ENCODE measurements at regions not wholly inside any gene's neighbourhood (a gene's known extent, or its start where the extent isn't known, plus 50 kb on each side); places are given as distances from the start of the nearest gene placed in this dataset.
A peak's percentile ranks its signal among the peaks of the same experiment; 100 is the strongest.

DNA sequence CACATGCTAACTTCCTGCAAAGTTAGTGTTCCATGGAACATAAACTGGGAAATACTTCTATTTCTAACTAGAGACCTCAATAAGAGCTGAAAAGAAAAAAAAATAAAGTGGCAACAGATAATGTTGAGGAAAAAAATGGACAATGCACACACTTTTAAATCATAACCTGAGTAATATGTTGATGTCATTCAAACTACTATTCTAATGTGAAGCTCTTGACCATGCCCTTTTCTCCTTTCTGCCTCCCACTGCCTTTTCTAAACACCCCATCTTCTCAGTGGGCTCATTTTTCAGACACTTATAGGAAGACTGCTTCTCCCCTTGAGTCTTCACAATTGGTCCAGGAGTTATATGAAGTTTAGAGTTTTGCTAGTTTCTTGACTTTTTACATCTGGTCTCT, 280.9 kb upstream of the NT5C1B start:
- ATAC-seq (no peak), DNase-seq (no peak)
- intact Hi-C loops (cut with DNase I) = no loop called here
- no peaks in the 10 kb centered on the region for H3K27me3 ChIP-seq
- no peaks in the 10 kb centered on the region for H3K4me1 ChIP-seq
- TF ChIP-seq, protein P1, sequence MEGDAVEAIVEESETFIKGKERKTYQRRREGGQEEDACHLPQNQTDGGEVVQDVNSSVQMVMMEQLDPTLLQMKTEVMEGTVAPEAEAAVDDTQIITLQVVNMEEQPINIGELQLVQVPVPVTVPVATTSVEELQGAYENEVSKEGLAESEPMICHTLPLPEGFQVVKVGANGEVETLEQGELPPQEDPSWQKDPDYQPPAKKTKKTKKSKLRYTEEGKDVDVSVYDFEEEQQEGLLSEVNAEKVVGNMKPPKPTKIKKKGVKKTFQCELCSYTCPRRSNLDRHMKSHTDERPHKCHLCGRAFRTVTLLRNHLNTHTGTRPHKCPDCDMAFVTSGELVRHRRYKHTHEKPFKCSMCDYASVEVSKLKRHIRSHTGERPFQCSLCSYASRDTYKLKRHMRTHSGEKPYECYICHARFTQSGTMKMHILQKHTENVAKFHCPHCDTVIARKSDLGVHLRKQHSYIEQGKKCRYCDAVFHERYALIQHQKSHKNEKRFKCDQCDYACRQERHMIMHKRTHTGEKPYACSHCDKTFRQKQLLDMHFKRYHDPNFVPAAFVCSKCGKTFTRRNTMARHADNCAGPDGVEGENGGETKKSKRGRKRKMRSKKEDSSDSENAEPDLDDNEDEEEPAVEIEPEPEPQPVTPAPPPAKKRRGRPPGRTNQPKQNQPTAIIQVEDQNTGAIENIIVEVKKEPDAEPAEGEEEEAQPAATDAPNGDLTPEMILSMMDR (IDR thresholded peaks at IDR 0.05) = no peak
- TF ChIP-seq POLR2A (IDR thresholded peaks at IDR 0.05) = no peak
- H3K27ac ChIP-seq = no peak overlapping the region
- H3K36me3 ChIP-seq = no peaks in the 10 kb centered on the region
- H3K9me3 ChIP-seq = no peaks in the 10 kb centered on the region
- no peak overlapping the region for H3K4me3 ChIP-seq

DNA sequence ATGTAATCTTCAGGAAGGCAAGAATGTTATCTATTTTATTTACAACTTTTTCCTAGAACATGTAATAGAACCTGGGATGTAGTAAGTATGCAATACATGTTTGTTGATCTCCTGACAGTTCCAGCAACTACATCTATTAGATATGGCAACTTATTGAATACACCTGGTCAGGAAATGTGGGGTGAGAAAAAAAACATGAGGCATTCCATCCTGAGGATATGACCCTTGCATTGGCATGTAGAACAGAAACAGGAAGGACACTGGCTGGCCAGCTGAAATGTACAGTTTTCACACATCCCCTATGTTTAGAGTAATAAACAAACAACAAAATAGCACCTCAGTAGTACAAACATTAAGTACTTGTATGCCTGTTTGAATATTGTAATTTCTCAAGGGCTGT, 272.6 kb upstream of the NT5C1B start:
- Histone ChIP-seq H3K4me1 (no peaks in the 10 kb centered on the region), H3K36me3 (no peaks in the 10 kb centered on the region), H3K27ac (no peak overlapping the region), H3K4me3 (no peak overlapping the region), H3K27me3 (no peaks in the 10 kb centered on the region), H3K9me3 (no peaks in the 10 kb centered on the region)
- intact Hi-C loops (cut with DNase I) = no loop called here
- TF ChIP-seq POLR2A (IDR thresholded peaks at IDR 0.05) = no peak
- TF ChIP-seq, protein P1 (IDR thresholded peaks at IDR 0.05) = no peak
- DNase-seq (no peak), ATAC-seq (no peak)

DNA sequence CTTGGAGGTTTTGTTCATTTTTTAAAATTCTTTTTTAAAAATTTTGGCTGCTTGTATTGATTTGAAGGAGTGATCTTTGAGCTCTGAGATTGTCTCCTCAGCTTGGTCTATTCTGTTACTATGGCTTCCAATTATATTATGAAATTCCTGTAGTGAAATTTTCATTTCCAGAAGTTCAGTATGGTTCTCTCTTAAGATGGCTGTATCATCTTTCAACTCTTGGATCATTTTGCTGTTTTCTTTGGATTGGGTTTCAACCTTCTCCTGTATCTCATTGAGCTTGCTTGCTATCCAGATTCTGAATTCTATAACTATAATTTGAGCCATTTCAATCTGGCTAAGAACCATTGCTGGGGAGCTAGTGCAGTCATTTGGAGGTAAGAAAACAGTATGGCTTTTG, 270.8 kb upstream of the NT5C1B start:
- H3K36me3 ChIP-seq = no peaks in the 10 kb centered on the region
- no peaks in the 10 kb centered on the region for H3K4me1 ChIP-seq
- ATAC-seq (no peak), DNase-seq (no peak)
- H3K27ac ChIP-seq = no peak overlapping the region
- no peaks in the 10 kb centered on the region for H3K27me3 ChIP-seq
- intact Hi-C loops (cut with DNase I) = no loop called here
- TF ChIP-seq, protein P1 (IDR thresholded peaks at IDR 0.05) = no peak
- no peak for TF ChIP-seq POLR2A (IDR thresholded peaks at IDR 0.05)
- no peak overlapping the region for H3K4me3 ChIP-seq
- H3K9me3 ChIP-seq = no peaks in the 10 kb centered on the region

DNA sequence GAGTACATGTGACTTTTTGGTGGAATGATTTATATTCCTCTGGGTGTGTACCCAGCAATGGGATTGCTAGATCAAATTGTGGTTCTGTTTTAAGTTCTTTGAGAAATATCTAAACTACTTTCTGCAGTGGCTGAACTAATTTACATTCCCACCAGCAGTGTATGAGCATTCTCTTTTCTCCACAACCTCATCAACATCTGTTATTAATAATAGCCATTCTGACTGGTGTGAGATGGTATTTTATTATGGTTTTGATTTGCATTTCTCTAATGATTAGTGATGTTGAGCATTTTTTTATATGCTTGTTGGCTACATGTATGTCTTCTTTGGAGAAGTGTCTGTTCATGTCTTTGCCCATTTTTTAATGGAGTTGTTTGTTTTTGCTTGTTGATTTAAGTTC, 267.4 kb upstream of the NT5C1B start:
- H3K4me1 ChIP-seq = no peaks in the 10 kb centered on the region
- H3K27ac ChIP-seq = no peak overlapping the region
- DNase-seq = no peak
- ATAC-seq = no peak
- TF ChIP-seq, protein P1 (IDR thresholded peaks at IDR 0.05) = no peak
- no peak for TF ChIP-seq POLR2A (IDR thresholded peaks at IDR 0.05)
- intact Hi-C loops (cut with DNase I) = no loop called here
- H3K36me3 ChIP-seq = no peaks in the 10 kb centered on the region
- no peaks in the 10 kb centered on the region for H3K9me3 ChIP-seq
- no peak overlapping the region for H3K4me3 ChIP-seq
- H3K27me3 ChIP-seq = no peaks in the 10 kb centered on the region

DNA sequence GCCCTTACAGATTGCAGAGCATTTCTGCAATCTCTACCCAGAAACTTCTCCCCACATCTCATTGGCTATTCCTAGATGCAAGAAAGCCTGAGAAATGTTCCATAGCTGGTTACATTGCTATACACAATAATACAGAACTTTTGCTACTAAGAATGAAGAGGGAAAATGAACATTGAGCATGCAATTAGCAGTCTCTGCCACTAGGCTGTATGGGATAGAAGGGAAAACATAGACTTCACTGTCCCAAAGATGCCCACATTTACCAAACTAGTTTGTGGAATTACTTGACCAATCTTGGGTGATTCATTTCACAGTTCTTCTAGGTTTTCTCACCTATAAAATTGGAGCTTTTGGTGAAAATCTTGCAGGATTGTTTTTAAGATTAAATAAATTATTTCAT, 265.7 kb upstream of the NT5C1B start:
- no peaks in the 10 kb centered on the region for H3K4me1 ChIP-seq
- H3K9me3 ChIP-seq = no peaks in the 10 kb centered on the region
- no peak overlapping the region for H3K4me3 ChIP-seq
- no peak overlapping the region for H3K27ac ChIP-seq
- intact Hi-C loops (cut with DNase I) = no loop called here
- DNase-seq = no peak
- no peak for TF ChIP-seq POLR2A (IDR thresholded peaks at IDR 0.05)
- TF ChIP-seq, protein P1 (IDR thresholded peaks at IDR 0.05) = peak in 3 of 4 donors; percentile 25 to 35 (median 26)
- H3K36me3 ChIP-seq = no peaks in the 10 kb centered on the region
- no peaks in the 10 kb centered on the region for H3K27me3 ChIP-seq
- no peak for ATAC-seq
